SJCRH30 (cell line): ENCODE measurements at regions not wholly inside any gene's neighbourhood (a gene's known extent, or its start where the extent isn't known, plus 50 kb on each side); places are given as distances from the start of the nearest gene placed in this dataset.

Experiments used
- DNase-seq, 2 experiments: peaks; one replicate each; pipeline ENCODE4 v3.0.0-alpha.2; 2015 to 2020
- H3K27ac ChIP-seq: fragments of 250-450 bp; sonication (Bioruptor Pico); 2 replicates; pipeline ENCODE4 v1.5.1; 2020; ENCODE audit warnings: mild to moderate bottlenecking, moderate library complexity
- H3K27me3 ChIP-seq: fragments of 250-450 bp; sonication (Bioruptor Pico); 2 replicates; pipeline ENCODE4 v1.5.1; 2020; ENCODE audit warnings: mild to moderate bottlenecking, moderate library complexity
- H3K36me3 ChIP-seq: fragments of 250-450 bp; sonication (Bioruptor Pico); 2 replicates; pipeline ENCODE4 v1.5.1; 2020; ENCODE audit warnings: mild to moderate bottlenecking, moderate library complexity
- H3K4me1 ChIP-seq: fragments of 250-450 bp; sonication (Bioruptor Pico); 2 replicates; pipeline ENCODE4 v1.5.1; 2020; ENCODE audit warnings: mild to moderate bottlenecking, moderate library complexity
- H3K4me3 ChIP-seq: fragments of 250-450 bp; sonication (Bioruptor Pico); 2 replicates; pipeline ENCODE4 v1.5.1; 2020; ENCODE audit warnings: mild to moderate bottlenecking, moderate library complexity
- H3K9me3 ChIP-seq: fragments of 250-450 bp; sonication (Bioruptor Pico); replicated peaks from 2 replicates; pipeline ENCODE4 v1.5.1; 2020; ENCODE audit warnings: mild to moderate bottlenecking, moderate library complexity

GRCh38 chr5:125134216-125135081 lies 388.0 kb upstream of the ZNF608 start:
- H3K27ac ChIP-seq = peak overlapping the region; percentile 94
- H3K9me3 ChIP-seq = no peaks in the 10 kb centered on the region; the same call in 1 of the 2 replicates
- DNase-seq = peak; percentile 76 to 94
- H3K27me3 ChIP-seq = no peaks in the 10 kb centered on the region
- no peak overlapping the region for H3K4me3 ChIP-seq
- no peaks in the 10 kb centered on the region for H3K36me3 ChIP-seq
- peaks cover 25% of the 10 kb centered on the region for H3K4me1 ChIP-seq

DNA sequence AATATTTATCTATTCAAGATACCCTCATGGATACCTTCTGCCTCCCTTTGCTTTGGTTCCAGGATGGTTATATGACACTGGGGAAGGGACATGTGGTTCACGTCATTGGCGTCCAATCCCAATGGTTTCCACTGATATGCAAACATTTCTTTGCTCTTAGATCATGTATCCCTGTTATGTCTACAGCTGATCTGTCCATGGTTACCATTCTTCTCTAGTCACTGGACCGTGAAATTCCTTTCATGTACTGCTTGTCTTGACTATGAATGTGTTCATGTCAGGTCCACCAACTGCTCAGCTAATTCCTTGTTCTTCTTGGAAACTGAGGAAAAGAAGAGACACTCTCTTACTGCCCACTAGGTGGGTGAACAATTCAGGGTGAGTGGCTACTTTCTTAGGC lies 391.1 kb upstream of the ZNF608 start:
- Histone ChIP-seq H3K4me1 (peaks cover 25% of the 10 kb centered on the region), H3K4me3 (no peak overlapping the region), H3K27ac (no peak overlapping the region; the same call in 1 of the 2 replicates), H3K9me3 (no peaks in the 10 kb centered on the region; the same call in 1 of the 2 replicates), H3K36me3 (no peaks in the 10 kb centered on the region), H3K27me3 (no peaks in the 10 kb centered on the region)
- DNase-seq = peak; percentile 10 to 36

DNA sequence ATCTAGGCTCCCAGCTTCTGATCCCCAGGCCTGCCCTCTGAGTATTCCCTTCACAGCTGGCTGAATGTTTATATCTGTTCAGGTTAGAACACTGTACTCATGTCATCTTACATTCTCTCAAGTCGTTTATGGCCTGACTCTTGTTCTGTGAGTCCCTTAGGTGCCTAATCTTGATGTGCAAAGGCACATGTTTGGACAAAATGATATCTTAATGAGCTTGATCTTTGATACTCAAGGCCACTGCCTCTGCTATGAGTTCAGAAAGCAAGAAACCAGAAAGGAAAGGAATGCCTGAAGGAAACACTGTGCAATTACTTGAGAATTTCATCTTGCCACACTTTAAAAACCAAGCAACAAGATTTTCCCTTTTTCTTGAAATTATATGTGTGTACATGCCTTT lies 391.8 kb upstream of the ZNF608 start:
- no peaks in the 10 kb centered on the region; the same call in 1 of the 2 replicates for H3K9me3 ChIP-seq
- H3K36me3 ChIP-seq = no peaks in the 10 kb centered on the region
- no peak for DNase-seq
- peaks cover 25% of the 10 kb centered on the region for H3K4me1 ChIP-seq
- no peaks in the 10 kb centered on the region for H3K27me3 ChIP-seq
- H3K27ac ChIP-seq = no peak overlapping the region; the same call in 1 of the 2 replicates
- no peak overlapping the region for H3K4me3 ChIP-seq

GRCh38 chr5:125139590-125139989 lies 393.2 kb upstream of the ZNF608 start:
- DNase-seq = no peak
- Histone ChIP-seq H3K36me3 (no peaks in the 10 kb centered on the region), H3K4me3 (no peak overlapping the region), H3K27ac (no peak overlapping the region), H3K4me1 (peaks cover 17% of the 10 kb centered on the region), H3K9me3 (no peaks in the 10 kb centered on the region; the same call in 1 of the 2 replicates), H3K27me3 (no peaks in the 10 kb centered on the region)

DNA sequence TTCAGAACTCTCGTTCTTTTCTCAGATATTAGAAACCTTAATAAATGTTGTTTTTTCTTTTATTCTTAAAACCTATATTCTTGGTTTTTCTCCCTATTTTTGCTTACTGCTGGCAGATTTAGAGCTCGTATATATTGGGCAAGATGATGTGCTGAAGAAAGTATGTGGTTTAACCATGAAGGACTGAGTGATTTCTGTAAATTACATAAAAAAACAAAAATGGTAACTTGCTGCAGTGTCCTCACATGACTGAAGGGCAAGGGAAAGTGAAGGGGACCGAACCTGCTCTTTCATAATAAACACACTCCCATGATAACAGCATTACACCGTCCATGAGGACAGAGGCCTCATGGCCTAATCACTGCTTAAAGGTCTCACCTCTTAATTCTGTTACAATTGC lies 393.8 kb upstream of the ZNF608 start:
- no peaks in the 10 kb centered on the region; the same call in 1 of the 2 replicates for H3K9me3 ChIP-seq
- no peak overlapping the region for H3K4me3 ChIP-seq
- no peak overlapping the region for H3K27ac ChIP-seq
- no peak for DNase-seq
- H3K36me3 ChIP-seq = no peaks in the 10 kb centered on the region
- peaks cover 12% of the 10 kb centered on the region for H3K4me1 ChIP-seq
- no peaks in the 10 kb centered on the region for H3K27me3 ChIP-seq

DNA sequence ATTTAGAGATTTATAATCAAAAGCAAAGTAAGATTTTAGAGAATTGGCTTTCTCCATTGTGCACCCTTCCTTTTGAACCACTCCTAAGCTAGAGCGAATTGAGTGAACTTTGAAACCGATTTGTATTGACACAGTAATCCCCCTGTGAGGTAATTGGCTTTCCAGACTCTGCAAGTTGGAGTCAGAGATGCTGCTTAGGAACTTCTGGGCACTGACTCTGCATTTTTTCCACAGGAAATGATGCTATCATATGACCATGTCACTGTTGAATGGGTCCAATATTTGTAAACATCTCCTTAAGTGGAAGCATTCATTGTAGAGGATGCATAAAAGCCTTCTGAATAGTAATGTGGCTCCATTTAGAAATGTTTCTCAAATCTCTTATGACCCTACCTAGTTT lies 394.4 kb upstream of the ZNF608 start:
- H3K27me3 ChIP-seq = no peaks in the 10 kb centered on the region
- no peaks in the 10 kb centered on the region; the same call in 1 of the 2 replicates for H3K9me3 ChIP-seq
- DNase-seq = no peak
- H3K4me3 ChIP-seq = no peak overlapping the region
- H3K4me1 ChIP-seq = peaks cover 6% of the 10 kb centered on the region
- no peaks in the 10 kb centered on the region for H3K36me3 ChIP-seq
- H3K27ac ChIP-seq = no peak overlapping the region

DNA sequence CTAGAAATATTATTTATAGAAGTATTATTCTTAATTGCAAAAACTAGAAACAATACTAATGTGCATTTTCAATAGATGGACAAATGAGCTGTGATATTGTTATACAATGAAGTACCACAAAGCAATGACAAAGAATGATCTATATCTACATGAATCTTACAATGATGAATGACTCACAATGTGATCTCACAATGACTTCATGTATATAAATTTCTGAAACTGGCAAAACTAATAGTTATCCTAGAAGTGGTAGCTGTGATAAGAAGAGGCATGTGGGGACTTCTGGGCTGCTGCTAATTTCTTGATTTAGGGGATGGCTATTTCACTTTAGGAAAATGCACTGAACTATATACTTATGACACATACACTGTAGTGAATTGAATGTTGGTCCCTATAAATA lies 396.0 kb upstream of the ZNF608 start:
- no peaks in the 10 kb centered on the region for H3K27me3 ChIP-seq
- H3K4me1 ChIP-seq = no peaks in the 10 kb centered on the region; the same call in 1 of the 2 replicates
- no peak overlapping the region for H3K27ac ChIP-seq
- no peaks in the 10 kb centered on the region for H3K9me3 ChIP-seq
- no peak overlapping the region for H3K4me3 ChIP-seq
- no peaks in the 10 kb centered on the region for H3K36me3 ChIP-seq
- no peak for DNase-seq

- no peak for DNase-seq
- H3K36me3 ChIP-seq = no peaks in the 10 kb centered on the region
- H3K27me3 ChIP-seq = no peaks in the 10 kb centered on the region
- H3K4me1 ChIP-seq = no peaks in the 10 kb centered on the region; the same call in 1 of the 2 replicates
- no peak overlapping the region for H3K4me3 ChIP-seq
- H3K9me3 ChIP-seq = no peaks in the 10 kb centered on the region
- no peak overlapping the region for H3K27ac ChIP-seq
Observed at GRCh38 chr5:125143011-125143410, 396.6 kb upstream of the ZNF608 start.

- Histone ChIP-seq H3K27me3 (no peaks in the 10 kb centered on the region), H3K4me1 (peaks cover 21% of the 10 kb centered on the region), H3K27ac (no peak overlapping the region), H3K4me3 (no peak overlapping the region), H3K9me3 (no peaks in the 10 kb centered on the region), H3K36me3 (no peaks in the 10 kb centered on the region)
- no peak for DNase-seq
Observed at GRCh38 chr5:125148076-125148475, 401.6 kb upstream of the ZNF608 start.

DNA sequence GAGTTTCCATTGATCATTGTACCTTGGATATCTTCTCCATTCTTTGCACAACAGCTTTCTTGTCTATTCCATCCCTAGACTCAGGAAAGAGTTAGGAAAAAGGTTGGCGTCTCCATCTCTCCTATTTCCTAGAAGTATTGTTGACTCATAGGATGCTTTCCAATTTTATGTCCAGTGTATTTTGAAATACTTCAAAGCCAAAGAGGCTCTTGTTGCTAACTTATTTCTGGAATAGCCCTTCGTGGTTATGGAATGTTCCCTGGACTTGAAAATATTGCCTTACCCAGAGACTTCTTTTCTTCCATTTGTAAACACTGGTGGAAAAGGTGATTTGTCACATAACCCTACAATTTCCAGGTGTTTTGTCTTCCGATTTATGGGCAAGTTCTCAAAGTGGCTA lies 402.3 kb upstream of the ZNF608 start:
- H3K9me3 ChIP-seq = no peaks in the 10 kb centered on the region
- H3K27ac ChIP-seq = peak overlapping the region; percentile 89
- no peaks in the 10 kb centered on the region for H3K36me3 ChIP-seq
- DNase-seq = no peak
- peak overlapping the region; percentile 38; the same call in 1 of the 2 replicates for H3K4me3 ChIP-seq
- peaks cover 21% of the 10 kb centered on the region for H3K4me1 ChIP-seq
- H3K27me3 ChIP-seq = no peaks in the 10 kb centered on the region

DNA sequence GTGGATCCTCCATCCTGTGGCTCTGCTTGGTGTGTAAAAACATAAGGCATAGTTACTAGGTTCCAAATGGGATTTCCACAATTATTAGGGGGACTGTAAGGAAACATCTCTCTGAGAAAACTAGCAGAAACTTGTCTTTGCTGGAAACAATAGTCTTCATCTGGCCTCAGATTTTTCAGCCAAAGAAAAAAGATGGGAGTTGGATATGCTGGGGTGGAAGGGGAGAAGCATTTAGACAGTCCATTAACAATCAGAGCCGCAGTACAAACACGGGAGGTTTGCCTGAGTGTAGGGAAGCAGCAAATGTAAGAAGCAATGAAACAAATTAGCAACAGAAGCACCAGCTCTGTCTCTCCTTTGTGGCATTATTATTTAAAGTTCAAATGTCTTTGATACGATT lies 402.7 kb upstream of the ZNF608 start:
- DNase-seq = no peak
- peak overlapping the region; percentile 89 for H3K27ac ChIP-seq
- H3K4me1 ChIP-seq = peaks cover 21% of the 10 kb centered on the region
- no peaks in the 10 kb centered on the region for H3K36me3 ChIP-seq
- no peaks in the 10 kb centered on the region for H3K27me3 ChIP-seq
- peak overlapping the region; percentile 38 for H3K4me3 ChIP-seq
- no peaks in the 10 kb centered on the region for H3K9me3 ChIP-seq

DNA sequence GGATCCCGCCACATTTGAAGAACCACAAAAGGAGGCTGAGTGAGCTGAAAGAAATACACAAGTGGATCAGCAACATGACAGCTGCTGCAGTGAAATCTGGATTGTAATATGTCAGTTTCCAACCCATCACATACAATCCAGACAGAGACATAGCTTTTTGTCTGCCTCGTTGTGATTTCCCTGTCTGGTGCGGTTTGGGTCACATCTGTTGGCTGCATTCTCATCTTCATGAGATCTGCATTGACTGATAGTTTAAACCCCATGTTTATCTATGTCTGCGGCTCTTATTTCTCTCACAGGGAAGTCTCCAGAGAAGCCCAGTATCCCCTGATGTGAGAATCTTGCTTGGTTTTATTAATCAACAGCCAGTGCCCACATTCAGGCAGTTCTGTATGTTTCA lies 403.1 kb upstream of the ZNF608 start:
- H3K27ac ChIP-seq = peak overlapping the region; percentile 89
- H3K4me3 ChIP-seq = peak overlapping the region; percentile 38
- H3K4me1 ChIP-seq = peaks cover 25% of the 10 kb centered on the region
- peak; percentile 76 to 87 for DNase-seq
- H3K9me3 ChIP-seq = no peaks in the 10 kb centered on the region
- H3K36me3 ChIP-seq = no peaks in the 10 kb centered on the region
- no peaks in the 10 kb centered on the region for H3K27me3 ChIP-seq

GRCh38 chr5:125150041-125150669 lies 403.7 kb upstream of the ZNF608 start:
- H3K4me1 ChIP-seq = peaks cover 28% of the 10 kb centered on the region
- no peak for DNase-seq
- no peaks in the 10 kb centered on the region for H3K9me3 ChIP-seq
- no peak overlapping the region for H3K4me3 ChIP-seq
- no peaks in the 10 kb centered on the region for H3K36me3 ChIP-seq
- H3K27me3 ChIP-seq = no peaks in the 10 kb centered on the region
- H3K27ac ChIP-seq = peak overlapping the region; percentile 89

GRCh38 chr5:125151150-125151900 lies 404.9 kb upstream of the ZNF608 start:
- no peak overlapping the region for H3K4me3 ChIP-seq
- no peak overlapping the region for H3K27ac ChIP-seq
- H3K9me3 ChIP-seq = no peaks in the 10 kb centered on the region
- H3K4me1 ChIP-seq = peaks cover 28% of the 10 kb centered on the region
- H3K27me3 ChIP-seq = no peaks in the 10 kb centered on the region
- no peak for DNase-seq
- H3K36me3 ChIP-seq = no peaks in the 10 kb centered on the region

GRCh38 chr5:125152044-125152443 lies 405.6 kb upstream of the ZNF608 start:
- DNase-seq = no peak
- Histone ChIP-seq H3K9me3 (no peaks in the 10 kb centered on the region), H3K4me3 (no peak overlapping the region), H3K27ac (no peak overlapping the region), H3K27me3 (no peaks in the 10 kb centered on the region), H3K36me3 (no peaks in the 10 kb centered on the region), H3K4me1 (peaks cover 28% of the 10 kb centered on the region)
